Neural cell (in vitro differentiated cells): ENCODE measurements at regions not wholly inside any gene's neighbourhood (a gene's known extent, or its start where the extent isn't known, plus 50 kb on each side); places are given as distances from the start of the nearest gene placed in this dataset.

ENCODE experiments used
- CTCF ChIP-seq: fragments of 450-650 bp; IDR thresholded peaks from 2 replicates; pipeline ENCODE4 v1.5.1; 2014; ENCODE audit warnings: antibody characterized with exemption, mild to moderate bottlenecking, moderate library complexity; ENCODE audit not compliant: poor library complexity, severe bottlenecking
- EP300 ChIP-seq: fragments of 450-650 bp; conservative IDR thresholded peaks from 2 replicates; pipeline ENCODE4 v1.6.1; 2014; ENCODE audit warnings: antibody characterized with exemption, mild to moderate bottlenecking, moderate library complexity; ENCODE audit not compliant: poor library complexity, severe bottlenecking
- EZH2 ChIP-seq: fragments of 200-600, 300-800 bp; shearing (Covaris generic), sonication (generic); IDR thresholded peaks from 2 replicates; pipeline ENCODE4 v1.6.1; 2014; ENCODE audit warnings: antibody characterized with exemption, low read length, borderline replicate concordance, mild to moderate bottlenecking; ENCODE audit not compliant: insufficient read depth, poor library complexity, severe bottlenecking
- MXI1 ChIP-seq: fragments of 450-650 bp; conservative IDR thresholded peaks from 2 replicates; pipeline ENCODE4 v1.6.1; 2014; ENCODE audit warnings: antibody characterized with exemption, mild to moderate bottlenecking; ENCODE audit not compliant: poor library complexity, severe bottlenecking
- POLR2AphosphoS5 ChIP-seq: IDR thresholded peaks from 2 replicates; pipeline ENCODE4 v1.6.1; 2012
- RAD21 ChIP-seq: fragments of 450-650 bp; conservative IDR thresholded peaks from 2 replicates; pipeline ENCODE4 v1.6.1; 2014; ENCODE audit warnings: antibody characterized with exemption, mild to moderate bottlenecking, moderate library complexity
- REST ChIP-seq: IDR thresholded peaks from 2 replicates; pipeline ENCODE4 v1.6.1; 2012; ENCODE audit warnings: borderline replicate concordance
- SMC3 ChIP-seq: fragments of 450-650 bp; conservative IDR thresholded peaks from 2 replicates; pipeline ENCODE4 v1.6.1; 2014; ENCODE audit warnings: antibody characterized with exemption, mild to moderate bottlenecking, moderate library complexity; ENCODE audit not compliant: poor library complexity
- TAF1 ChIP-seq: IDR thresholded peaks from 2 replicates; pipeline ENCODE4 v1.6.1; 2012; ENCODE audit warnings: low read depth

- TF ChIP-seq CTCF (no peak), TAF1 (no peak), SMC3 (no peak), POLR2AphosphoS5 (no peak), RAD21 (no peak), REST (no peak), EP300 (no peak), EZH2 (no peak), MXI1 (no peak)
Measured at GRCh38 chr4:24126776-24127175, 236.9 kb upstream of the PPARGC1A start.
